ENCODE measurements at regions not wholly inside any gene's neighbourhood (a gene's known extent, or its start where the extent isn't known, plus 50 kb on each side); places are given as distances from the start of the nearest gene placed in this dataset.

DNA sequence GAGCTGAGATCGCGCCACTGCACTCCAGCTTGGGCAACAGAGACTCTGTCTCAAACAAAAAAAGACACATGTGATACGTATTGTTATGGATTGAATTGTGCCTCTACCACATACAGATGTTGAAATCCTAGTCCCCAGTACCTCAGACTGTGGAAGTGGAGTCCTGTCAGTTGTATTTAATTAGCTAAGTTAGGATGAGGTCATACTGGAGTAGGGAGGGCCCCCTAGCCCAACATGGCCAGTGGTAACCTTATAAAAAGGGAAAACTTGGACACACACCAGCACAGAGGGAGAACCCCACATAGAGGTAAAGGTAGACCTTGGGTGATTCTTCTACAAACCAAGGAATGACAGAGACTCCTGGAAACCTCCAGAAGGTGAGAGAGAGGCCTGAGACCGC lies 119.8 kb downstream of the GADD45G start:
- 97 to 98% methylated on average over 4 of the region's 4 CpGs for WGBS, 2 donors

DNA sequence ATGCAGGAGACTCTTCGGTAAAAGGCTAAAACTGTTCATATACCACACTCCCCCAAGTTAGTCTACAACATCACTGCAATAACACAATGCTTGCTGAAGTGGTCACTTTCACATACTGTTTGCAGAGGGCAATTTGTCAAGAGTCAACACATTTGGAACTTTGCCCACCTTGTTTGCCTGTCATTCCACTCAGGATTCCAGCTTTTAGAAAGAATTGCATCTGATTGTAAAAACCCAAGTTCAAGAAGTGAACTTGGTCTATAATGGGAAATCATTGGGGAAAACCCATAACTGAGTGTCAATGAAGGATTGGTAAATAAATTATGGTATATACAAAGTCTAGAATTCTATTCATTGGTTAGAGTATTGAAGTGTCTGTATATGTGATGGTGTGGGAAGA lies 120.5 kb downstream of the GADD45G start:
- H3K4me1 ChIP-seq (ENCODE audit: control insufficient read depth in 2 of 2, insufficient read depth in 2 of 2, low read length in 1 of 2), result no peaks in the 10 kb centered on the region
- H3K27ac ChIP-seq (ENCODE audit: low read depth in 2 of 2, low read length in 1 of 2), result no peak overlapping the region
- H3K9me3 ChIP-seq (ENCODE audit: control insufficient read depth in 2 of 2, insufficient read depth in 1 of 2, low read depth in 1 of 2, low read length in 1 of 2), result no peaks in the 10 kb centered on the region
- H3K27me3 ChIP-seq (ENCODE audit: control insufficient read depth in 1 of 2, insufficient read depth in 2 of 2, low read length in 2 of 2), result no peaks in the 10 kb centered on the region
- no peak overlapping the region for H3K4me3 ChIP-seq (ENCODE audit: low read depth in 1 of 2, low read length in 2 of 2)
- H3K36me3 ChIP-seq (ENCODE audit: control insufficient read depth in 2 of 2, insufficient read depth in 2 of 2, low read length in 1 of 2), result no peaks in the 10 kb centered on the region
- WGBS, 2 donors, result 95 to 100% methylated on average over 1 of the region's 1 CpG

More for the DNA sequence above, 119.8 kb downstream of the GADD45G start:
- no peak overlapping the region for H3K27ac ChIP-seq (ENCODE audit: low read depth in 2 of 2, low read length in 1 of 2)
- no peaks in the 10 kb centered on the region for H3K9me3 ChIP-seq (ENCODE audit: control insufficient read depth in 2 of 2, insufficient read depth in 1 of 2, low read depth in 1 of 2, low read length in 1 of 2)
- no peaks in the 10 kb centered on the region for H3K4me1 ChIP-seq (ENCODE audit: control insufficient read depth in 2 of 2, insufficient read depth in 2 of 2, low read length in 1 of 2)
- H3K36me3 ChIP-seq (ENCODE audit: control insufficient read depth in 2 of 2, insufficient read depth in 2 of 2, low read length in 1 of 2), result no peaks in the 10 kb centered on the region
- no peaks in the 10 kb centered on the region for H3K27me3 ChIP-seq (ENCODE audit: control insufficient read depth in 1 of 2, insufficient read depth in 2 of 2, low read length in 2 of 2)
- H3K4me3 ChIP-seq (ENCODE audit: low read depth in 1 of 2, low read length in 2 of 2), result no peak overlapping the region

GRCh38 chr9:89729954-89730530 lies 125.2 kb downstream of the GADD45G start:
- Histone ChIP-seq H3K9me3 (ENCODE audit: control insufficient read depth in 2 of 2, insufficient read depth in 1 of 2, low read depth in 1 of 2, low read length in 1 of 2) (no peaks in the 10 kb centered on the region), H3K4me3 (ENCODE audit: low read depth in 1 of 2, low read length in 2 of 2) (no peak overlapping the region), H3K36me3 (ENCODE audit: control insufficient read depth in 2 of 2, insufficient read depth in 2 of 2, low read length in 1 of 2) (no peaks in the 10 kb centered on the region), H3K4me1 (ENCODE audit: control insufficient read depth in 2 of 2, insufficient read depth in 2 of 2, low read length in 1 of 2) (peaks cover 0 to 3% of the 10 kb centered on the region in 2 donors), H3K27ac (ENCODE audit: low read depth in 2 of 2, low read length in 1 of 2) (no peak overlapping the region), H3K27me3 (ENCODE audit: control insufficient read depth in 1 of 2, insufficient read depth in 2 of 2, low read length in 2 of 2) (no peaks in the 10 kb centered on the region)
- 80 to 83% methylated on average over 5 of the region's 5 CpGs for WGBS, 2 donors

DNA sequence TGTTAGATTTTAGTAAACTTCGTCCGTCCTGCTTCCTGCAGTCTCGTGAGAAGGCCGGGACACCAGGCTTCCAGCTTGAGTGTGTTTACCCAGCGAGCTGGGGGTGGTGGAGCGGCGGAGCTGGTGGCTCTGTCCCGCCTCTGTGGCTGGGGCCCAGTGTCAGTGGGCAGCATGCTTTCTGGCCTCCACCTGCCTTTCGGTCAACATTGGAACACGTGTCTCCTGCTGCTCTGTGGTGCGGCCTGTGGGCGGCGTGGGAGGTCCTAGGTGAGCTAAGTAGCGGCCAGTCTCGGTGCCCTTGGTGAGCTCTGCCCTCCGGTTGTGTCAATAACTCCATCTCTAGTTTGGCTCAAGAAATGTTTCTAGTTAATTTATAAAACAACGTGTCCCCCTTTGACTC lies 125.9 kb downstream of the GADD45G start:
- Histone ChIP-seq H3K36me3 (ENCODE audit: control insufficient read depth in 2 of 2, insufficient read depth in 2 of 2, low read length in 1 of 2) (no peaks in the 10 kb centered on the region), H3K4me3 (ENCODE audit: low read depth in 1 of 2, low read length in 2 of 2) (no peak overlapping the region), H3K9me3 (ENCODE audit: control insufficient read depth in 2 of 2, insufficient read depth in 1 of 2, low read depth in 1 of 2, low read length in 1 of 2) (no peaks in the 10 kb centered on the region), H3K27ac (ENCODE audit: low read depth in 2 of 2, low read length in 1 of 2) (no peak overlapping the region), H3K4me1 (ENCODE audit: control insufficient read depth in 2 of 2, insufficient read depth in 2 of 2, low read length in 1 of 2) (peaks cover 0 to 3% of the 10 kb centered on the region in 2 donors), H3K27me3 (ENCODE audit: control insufficient read depth in 1 of 2, insufficient read depth in 2 of 2, low read length in 2 of 2) (no peaks in the 10 kb centered on the region)
- WGBS, 2 donors, result 78 to 88% methylated on average over 17 of the region's 17 CpGs

DNA sequence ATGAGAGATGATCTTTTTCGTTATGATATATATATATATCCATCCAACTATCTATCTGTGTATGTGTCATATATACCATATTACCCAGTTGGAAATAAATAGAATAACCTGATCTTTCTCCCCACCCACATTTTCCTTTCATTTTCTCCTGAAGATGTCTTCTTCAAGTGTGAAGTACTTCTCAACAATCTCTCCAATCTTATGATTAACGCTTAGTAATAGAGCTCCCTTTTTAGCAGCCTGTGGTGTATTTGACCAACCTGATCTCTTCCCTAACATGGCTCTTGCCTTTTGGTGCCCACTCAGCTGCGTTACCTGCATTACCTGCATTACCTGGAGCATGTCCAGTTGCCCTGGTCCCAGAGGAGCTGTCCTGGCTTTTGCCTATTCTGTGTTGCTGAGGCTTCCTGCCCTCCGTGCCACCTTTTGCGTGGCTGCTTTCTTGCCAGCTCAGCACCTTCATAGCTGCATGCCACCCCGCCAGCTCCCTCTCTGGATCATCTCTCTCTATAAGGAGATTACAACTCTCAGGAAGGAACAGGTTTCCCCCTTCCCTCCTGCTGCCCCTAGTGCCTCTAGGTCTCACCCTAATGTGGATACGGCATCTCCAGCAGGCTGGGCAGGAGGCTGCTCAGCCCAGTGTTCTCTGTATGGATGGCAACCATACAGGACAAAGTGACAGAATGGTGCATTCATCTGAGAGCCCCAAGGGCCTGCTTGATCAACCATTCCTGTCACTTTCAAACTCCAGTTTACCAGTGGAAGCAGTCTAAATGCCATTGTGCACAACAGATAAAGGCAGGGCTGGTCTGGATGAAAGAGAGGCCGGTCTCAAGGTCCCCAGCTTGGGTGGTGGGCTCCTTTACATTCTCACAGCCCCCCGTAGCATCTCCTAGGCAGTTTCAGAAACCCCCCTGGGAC lies 126.7 kb downstream of the GADD45G start:
- H3K27me3 ChIP-seq (ENCODE audit: control insufficient read depth in 1 of 2, insufficient read depth in 2 of 2, low read length in 2 of 2), result no peaks in the 10 kb centered on the region
- H3K27ac ChIP-seq (ENCODE audit: low read depth in 2 of 2, low read length in 1 of 2), result no peak overlapping the region
- no peaks in the 10 kb centered on the region for H3K36me3 ChIP-seq (ENCODE audit: control insufficient read depth in 2 of 2, insufficient read depth in 2 of 2, low read length in 1 of 2)

GRCh38 chr9:89732295-89732938 lies 127.6 kb downstream of the GADD45G start:
- Histone ChIP-seq H3K4me1 (ENCODE audit: control insufficient read depth in 2 of 2, insufficient read depth in 2 of 2, low read length in 1 of 2) (peaks cover 0 to 3% of the 10 kb centered on the region in 2 donors), H3K27me3 (ENCODE audit: control insufficient read depth in 1 of 2, insufficient read depth in 2 of 2, low read length in 2 of 2) (no peaks in the 10 kb centered on the region), H3K4me3 (ENCODE audit: low read depth in 1 of 2, low read length in 2 of 2) (no peak overlapping the region), H3K36me3 (ENCODE audit: control insufficient read depth in 2 of 2, insufficient read depth in 2 of 2, low read length in 1 of 2) (no peaks in the 10 kb centered on the region), H3K27ac (ENCODE audit: low read depth in 2 of 2, low read length in 1 of 2) (no peak overlapping the region), H3K9me3 (ENCODE audit: control insufficient read depth in 2 of 2, insufficient read depth in 1 of 2, low read depth in 1 of 2, low read length in 1 of 2) (no peaks in the 10 kb centered on the region)
- WGBS, 2 donors, result 51 to 54% methylated on average over 5 of the region's 5 CpGs

More for the DNA sequence above, 126.7 kb downstream of the GADD45G start:
- 82 to 85% methylated on average over 9 of the region's 9 CpGs for WGBS, 2 donors
- H3K4me3 ChIP-seq (ENCODE audit: low read depth in 1 of 2, low read length in 2 of 2), result no peak overlapping the region
- peaks cover 0 to 3% of the 10 kb centered on the region in 2 donors for H3K4me1 ChIP-seq (ENCODE audit: control insufficient read depth in 2 of 2, insufficient read depth in 2 of 2, low read length in 1 of 2)
- H3K9me3 ChIP-seq (ENCODE audit: control insufficient read depth in 2 of 2, insufficient read depth in 1 of 2, low read depth in 1 of 2, low read length in 1 of 2), result no peaks in the 10 kb centered on the region

GRCh38 chr9:89732939-89733324 lies 128.1 kb downstream of the GADD45G start:
- no peak overlapping the region for H3K27ac ChIP-seq (ENCODE audit: low read depth in 2 of 2, low read length in 1 of 2)

GRCh38 chr9:89734600-89735041 lies 129.8 kb downstream of the GADD45G start:
- Histone ChIP-seq H3K4me1 (ENCODE audit: control insufficient read depth in 2 of 2, insufficient read depth in 2 of 2, low read length in 1 of 2) (peaks cover 1 to 3% of the 10 kb centered on the region in 2 donors), H3K36me3 (ENCODE audit: control insufficient read depth in 2 of 2, insufficient read depth in 2 of 2, low read length in 1 of 2) (no peaks in the 10 kb centered on the region), H3K27me3 (ENCODE audit: control insufficient read depth in 1 of 2, insufficient read depth in 2 of 2, low read length in 2 of 2) (no peaks in the 10 kb centered on the region), H3K27ac (ENCODE audit: low read depth in 2 of 2, low read length in 1 of 2) (no peak overlapping the region), H3K4me3 (ENCODE audit: low read depth in 1 of 2, low read length in 2 of 2) (no peak overlapping the region), H3K9me3 (ENCODE audit: control insufficient read depth in 2 of 2, insufficient read depth in 1 of 2, low read depth in 1 of 2, low read length in 1 of 2) (peaks cover 0 to 3% of the 10 kb centered on the region in 2 donors)
- 75 to 83% methylated on average over 10 of the region's 10 CpGs for WGBS, 2 donors

More at GRCh38 chr9:89732939-89733324, 128.1 kb downstream of the GADD45G start:
- Histone ChIP-seq H3K4me1 (ENCODE audit: control insufficient read depth in 2 of 2, insufficient read depth in 2 of 2, low read length in 1 of 2) (peaks cover 0 to 3% of the 10 kb centered on the region in 2 donors), H3K27me3 (ENCODE audit: control insufficient read depth in 1 of 2, insufficient read depth in 2 of 2, low read length in 2 of 2) (no peaks in the 10 kb centered on the region), H3K9me3 (ENCODE audit: control insufficient read depth in 2 of 2, insufficient read depth in 1 of 2, low read depth in 1 of 2, low read length in 1 of 2) (no peaks in the 10 kb centered on the region), H3K4me3 (ENCODE audit: low read depth in 1 of 2, low read length in 2 of 2) (no peak overlapping the region), H3K36me3 (ENCODE audit: control insufficient read depth in 2 of 2, insufficient read depth in 2 of 2, low read length in 1 of 2) (no peaks in the 10 kb centered on the region)
- WGBS, 2 donors, result 83 to 89% methylated on average over 2 of the region's 2 CpGs

GRCh38 chr9:89738137-89738932 lies 133.5 kb downstream of the GADD45G start:
- H3K27me3 ChIP-seq (ENCODE audit: control insufficient read depth in 1 of 2, insufficient read depth in 2 of 2, low read length in 2 of 2), result no peaks in the 10 kb centered on the region
- no peak overlapping the region for H3K4me3 ChIP-seq (ENCODE audit: low read depth in 1 of 2, low read length in 2 of 2)
- WGBS, 2 donors, result 83 to 85% methylated on average over 11 of the region's 11 CpGs
- peaks cover 0 to 1% of the 10 kb centered on the region in 2 donors for H3K4me1 ChIP-seq (ENCODE audit: control insufficient read depth in 2 of 2, insufficient read depth in 2 of 2, low read length in 1 of 2)
- peaks cover 0 to 3% of the 10 kb centered on the region in 2 donors for H3K9me3 ChIP-seq (ENCODE audit: control insufficient read depth in 2 of 2, insufficient read depth in 1 of 2, low read depth in 1 of 2, low read length in 1 of 2)
- H3K27ac ChIP-seq (ENCODE audit: low read depth in 2 of 2, low read length in 1 of 2), result no peak overlapping the region
- no peaks in the 10 kb centered on the region for H3K36me3 ChIP-seq (ENCODE audit: control insufficient read depth in 2 of 2, insufficient read depth in 2 of 2, low read length in 1 of 2)
